T-cell (primary cell): ENCODE measurements at regions not wholly inside any gene's neighbourhood (a gene's known extent, or its start where the extent isn't known, plus 50 kb on each side); places are given as distances from the start of the nearest gene placed in this dataset.

Experiments used
- ATAC-seq, 4 experiments: fragments of 200-7000 bp in 3 of 4; fragments of 150-1000 bp in 1 of 4; cut with Tn5 transposase; replicated peaks in 1 of 4; 1 replicate in 3 of 4; 2 replicates in 1 of 4; pipeline ENCODE4 v1.10.0; 2021; ENCODE audit warnings: moderate library complexity in 3 of 4, mild to moderate bottlenecking in 2 of 4, moderate number of reproducible peaks in 1 of 4
- CTCF ChIA-PET, 2 donors: fragments of 300-600 bp; sonication (Branson Sonifier 250); formaldehyde crosslinking; loops; one replicate each; lab custom pipeline; 2022; ENCODE audit warnings: antibody characterized with exemption in 2 of 2; lab: Charles Lee
- POLR2A ChIA-PET, 2 donors: fragments of 300-600 bp; sonication (Branson Sonifier 250); formaldehyde crosslinking; loops; one replicate each; lab custom pipeline; 2022; ENCODE audit warnings: antibody characterized with exemption in 2 of 2; lab: Charles Lee
- DNase-seq, 35 experiments: peaks; one replicate each; pipeline versions ENCODE4 v3.0.0 to v3.0.0-alpha.2; 2013 to 2023
- H3K27ac ChIP-seq: one replicate; pipeline ENCODE4 v1.5.1; 2013; ENCODE audit warnings: low read length
- H3K27me3 ChIP-seq, 2 experiments: replicated peaks in 1 of 2; 1 replicate in 1 of 2; 2 replicates in 1 of 2; pipeline versions ENCODE4 v1.6.1 to v1.7.0; 2013; ENCODE audit warnings: low read length in 1 of 2, mixed read lengths in 1 of 2; ENCODE audit not compliant: control insufficient read depth in 2 of 2, insufficient read depth in 2 of 2; ENCODE audit errors: extremely low read depth in 1 of 2
- H3K36me3 ChIP-seq, 2 donors: 1 replicate in 1 of 2; 2 replicates in 1 of 2; pipeline versions ENCODE4 v1.6.1 to v1.7.0; 2013; ENCODE audit warnings: low read length in 1 of 2; ENCODE audit not compliant: control insufficient read depth in 2 of 2, insufficient read depth in 1 of 2; ENCODE audit errors: extremely low read depth in 1 of 2
- H3K4me1 ChIP-seq, 2 experiments: 1 replicate in 1 of 2; 2 replicates in 1 of 2; pipeline versions ENCODE4 v1.6.1 to v1.7.0; 2013; ENCODE audit warnings: low read length in 2 of 2, mixed read lengths in 1 of 2; ENCODE audit not compliant: insufficient read depth in 2 of 2, control insufficient read depth in 1 of 2; ENCODE audit errors: extremely low read depth in 1 of 2
- H3K4me3 ChIP-seq, 2 donors: 1 replicate in 1 of 2; 2 replicates in 1 of 2; pipeline versions ENCODE4 v1.5.1 to v1.7.0; 2013; ENCODE audit warnings: mild to moderate bottlenecking in 2 of 2, low read length in 1 of 2, moderate library complexity in 1 of 2; ENCODE audit not compliant: control insufficient read depth in 1 of 2; ENCODE audit errors: extremely low read depth in 1 of 2
- H3K9me3 ChIP-seq: 2 replicates; pipeline ENCODE4 v1.7.0; 2013
- H3K27ac Mint-ChIP-seq, 2 donors: one replicate each; pipeline ENCODE4 v1.8.0; 2020 to 2021; ENCODE audit warnings: mild to moderate bottlenecking in 2 of 2, mixed read lengths in 2 of 2
- H3K27me3 Mint-ChIP-seq, 2 donors: one replicate each; pipeline ENCODE4 v1.8.0; 2021 to 2022; ENCODE audit warnings: mixed read lengths in 2 of 2
- H3K36me3 Mint-ChIP-seq: one replicate; pipeline ENCODE4 v1.8.0; 2021; ENCODE audit warnings: mixed read lengths
- H3K4me1 Mint-ChIP-seq, 3 donors: one replicate each; pipeline ENCODE4 v1.8.0; 2020 to 2022; ENCODE audit warnings: mixed read lengths in 3 of 3, mild to moderate bottlenecking in 1 of 3
- H3K4me3 Mint-ChIP-seq, 3 donors: one replicate each; pipeline ENCODE4 v1.8.0; 2020 to 2022; ENCODE audit warnings: mild to moderate bottlenecking in 3 of 3, mixed read lengths in 3 of 3, moderate library complexity in 3 of 3
- H3K9me3 Mint-ChIP-seq, 3 donors: one replicate each; pipeline ENCODE4 v1.8.0; 2020 to 2022; ENCODE audit warnings: mixed read lengths in 3 of 3
- WGBS: methylation state at CpG from one replicate; pipeline ENCODE4 v1.1.5; 2013; ENCODE audit warnings: missing lambda C conversion rate; ENCODE audit not compliant: insufficient coverage; 5-methylcytosine and 5-hydroxymethylcytosine counted together

DNA sequence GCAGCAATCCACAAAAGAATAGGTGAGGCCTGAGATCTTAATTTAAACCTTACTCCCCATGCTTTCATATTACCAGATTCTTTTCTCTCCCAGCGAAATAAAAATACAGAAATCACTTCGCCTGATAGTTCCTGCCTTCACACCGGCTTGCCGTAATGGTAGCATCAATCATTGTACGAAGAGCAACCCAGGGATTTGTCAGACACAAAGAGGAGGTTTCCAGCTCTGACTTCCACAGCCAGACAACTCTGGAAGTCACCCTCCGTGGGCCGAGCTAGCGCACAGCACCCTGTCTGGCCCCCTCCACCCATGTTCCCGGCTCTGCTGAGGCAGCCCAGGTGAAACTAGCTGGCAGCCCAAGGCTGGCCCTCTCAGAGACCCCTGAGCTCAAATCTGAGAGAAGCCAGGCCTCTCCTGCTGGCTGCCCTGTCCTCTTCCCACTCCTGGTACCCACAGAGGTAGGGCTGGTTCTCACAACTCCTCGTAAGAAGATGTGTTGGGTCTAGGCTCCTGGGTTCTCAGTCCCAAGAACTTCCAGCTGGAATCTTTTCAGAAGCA, 156.9 kb upstream of the BNIP2 start:
- Mint-ChIP-seq H3K9me3 (no peaks in the 10 kb centered on the region), H3K4me1 (peaks cover 0 to 5% (median 0%) of the 10 kb centered on the region in 3 donors), H3K4me3 (no peak overlapping the region), H3K36me3 (no peaks in the 10 kb centered on the region), H3K27me3 (peaks cover 0 to 3% of the 10 kb centered on the region in 2 donors), H3K27ac (no peak overlapping the region)
- WGBS = 92% methylated on average over 9 of the region's 10 CpGs
- DNase-seq (no peak), ATAC-seq (no peak)
- H3K27ac ChIP-seq = no peak overlapping the region
- ChIA-PET POLR2A (no interaction called here), CTCF (no interaction called here)
- no peaks in the 10 kb centered on the region for H3K4me1 ChIP-seq
- no peaks in the 10 kb centered on the region for H3K36me3 ChIP-seq
- no peak overlapping the region for H3K4me3 ChIP-seq
- peaks cover 0 to 6% of the 10 kb centered on the region in 2 experiments for H3K27me3 ChIP-seq
- no peaks in the 10 kb centered on the region for H3K9me3 ChIP-seq

DNA sequence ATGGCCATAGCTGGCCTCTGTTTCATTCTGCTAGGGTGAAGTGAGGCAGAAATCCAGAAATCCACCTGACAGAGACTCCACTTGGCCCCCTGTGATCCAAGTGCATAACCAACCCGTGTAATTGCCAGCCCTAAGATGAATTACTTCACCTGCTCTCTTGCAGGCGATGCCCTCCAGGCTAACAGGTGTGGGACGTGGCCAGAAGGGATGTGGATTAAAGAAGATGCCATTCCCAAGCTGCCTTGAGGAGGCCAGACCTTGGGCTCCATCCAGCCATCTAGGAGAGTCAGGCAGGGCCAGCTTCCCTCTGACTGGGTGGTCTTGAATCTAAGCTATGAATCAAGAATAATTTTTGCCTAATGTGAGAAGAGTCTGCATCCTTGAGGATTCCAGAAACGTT, 154.5 kb upstream of the BNIP2 start:
- DNase-seq (no peak), ATAC-seq (no peak)
- H3K36me3 Mint-ChIP-seq = no peaks in the 10 kb centered on the region
- 47% methylated on average over 2 of the region's 4 CpGs for WGBS
- H3K9me3 Mint-ChIP-seq = no peaks in the 10 kb centered on the region
- Histone ChIP-seq H3K4me1 (peaks cover 5 to 6% of the 10 kb centered on the region in 2 experiments), H3K9me3 (no peaks in the 10 kb centered on the region), H3K27ac (no peak overlapping the region), H3K4me3 (no peak overlapping the region), H3K36me3 (no peaks in the 10 kb centered on the region), H3K27me3 (no peaks in the 10 kb centered on the region)
- H3K4me1 Mint-ChIP-seq = peaks cover 6 to 14% (median 14%) of the 10 kb centered on the region in 3 donors
- no peak overlapping the region for H3K27ac Mint-ChIP-seq
- no peak overlapping the region for H3K4me3 Mint-ChIP-seq
- ChIA-PET CTCF (no interaction called here), POLR2A (no interaction called here)
- H3K27me3 Mint-ChIP-seq = peaks cover 0 to 5% of the 10 kb centered on the region in 2 donors

DNA sequence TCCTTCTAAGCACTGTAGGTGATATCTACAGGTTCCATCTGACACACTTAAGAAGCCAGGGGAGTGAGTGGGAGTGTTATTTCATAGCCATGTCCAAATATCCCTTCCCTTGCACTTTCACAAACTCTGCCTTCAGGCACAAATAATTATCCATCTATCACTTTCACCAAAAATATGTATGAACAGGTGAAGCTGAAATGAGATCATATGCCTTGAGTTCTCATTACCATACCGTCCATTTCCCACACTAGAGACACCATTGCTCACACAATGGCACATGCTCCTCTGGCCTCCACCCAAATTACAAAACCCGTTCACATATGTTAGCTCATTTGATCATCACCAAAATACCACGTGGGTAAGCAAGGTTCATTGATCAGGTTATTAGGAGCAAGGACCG, 151.9 kb upstream of the BNIP2 start:
- ATAC-seq (no peak), DNase-seq (no peak)
- Mint-ChIP-seq H3K27me3 (peaks cover 0 to 2% of the 10 kb centered on the region in 2 donors), H3K27ac (no peak overlapping the region), H3K9me3 (no peaks in the 10 kb centered on the region), H3K36me3 (no peaks in the 10 kb centered on the region), H3K4me1 (peaks cover 16 to 35% (median 31%) of the 10 kb centered on the region in 3 donors), H3K4me3 (no peak overlapping the region)
- ChIA-PET CTCF (no interaction called here), POLR2A (no interaction called here)
- Histone ChIP-seq H3K4me1 (peaks cover 15 to 17% of the 10 kb centered on the region in 2 experiments), H3K27ac (no peak overlapping the region), H3K4me3 (no peak overlapping the region), H3K9me3 (no peaks in the 10 kb centered on the region), H3K36me3 (no peaks in the 10 kb centered on the region), H3K27me3 (no peaks in the 10 kb centered on the region)
- WGBS = no CpG with 5 or more reads among the region's 4 CpGs

DNA sequence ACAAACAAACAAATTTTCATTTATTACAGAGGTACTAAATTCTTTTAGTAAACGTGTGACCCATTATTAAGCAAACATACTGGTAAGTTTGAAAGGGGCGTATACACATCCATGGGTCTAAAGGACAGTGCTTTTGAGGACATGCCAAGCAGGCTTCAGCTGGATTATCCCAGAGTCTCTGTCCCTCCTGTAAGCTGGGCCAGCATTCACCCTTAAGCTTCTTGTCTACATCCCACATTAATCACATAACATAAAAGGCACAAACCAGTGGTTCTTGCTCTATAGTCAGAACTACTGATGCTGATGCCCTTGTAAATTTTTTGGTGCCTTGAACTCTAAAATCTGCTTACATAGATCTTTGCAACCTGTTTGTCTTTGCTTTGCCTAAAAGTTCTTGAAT, 150.8 kb upstream of the BNIP2 start:
- POLR2A ChIA-PET = no interaction called here
- H3K27ac Mint-ChIP-seq = no peak overlapping the region

DNA sequence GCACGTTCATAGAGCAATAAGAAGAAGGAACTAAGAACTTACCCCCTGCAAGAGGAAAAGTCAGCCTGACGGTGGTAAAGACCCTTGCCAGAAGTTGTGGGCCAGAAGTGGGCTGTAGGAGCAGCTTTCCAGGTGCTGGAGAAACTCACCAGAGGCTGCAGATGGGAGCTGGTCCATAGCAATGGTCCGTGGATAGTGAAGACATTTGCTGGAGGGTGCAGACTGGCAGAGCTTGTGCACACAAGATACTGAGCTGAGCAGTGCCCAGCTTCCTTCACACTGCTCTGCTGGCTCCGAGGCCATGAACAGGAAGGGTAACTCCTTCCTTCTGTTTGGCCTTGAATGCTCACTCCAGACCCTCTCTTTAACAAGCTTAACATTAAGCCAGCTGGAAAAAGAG, 149.8 kb upstream of the BNIP2 start:
- DNase-seq (peak in 3 of 35 experiments; percentile 6 to 9 (median 8)), ATAC-seq (peak; percentile 45 to 73 (median 57))
- Histone ChIP-seq H3K4me3 (peak overlapping the region in 1 of 2 donors; percentile 10), H3K4me1 (peaks cover 15 to 26% of the 10 kb centered on the region in 2 experiments), H3K9me3 (no peaks in the 10 kb centered on the region), H3K27ac (no peak overlapping the region), H3K27me3 (no peaks in the 10 kb centered on the region), H3K36me3 (no peaks in the 10 kb centered on the region)
- H3K4me1 Mint-ChIP-seq = peaks cover 16 to 48% (median 40%) of the 10 kb centered on the region in 3 donors
- peak overlapping the region in 1 of 3 donors; percentile 33 for H3K4me3 Mint-ChIP-seq
- peaks cover 0 to 2% of the 10 kb centered on the region in 2 donors for H3K27me3 Mint-ChIP-seq
- peak overlapping the region in 1 of 2 donors; percentile 67 for H3K27ac Mint-ChIP-seq
- CTCF ChIA-PET = no interaction called here
- 51% methylated on average over 2 of the region's 4 CpGs for WGBS
- H3K36me3 Mint-ChIP-seq = no peaks in the 10 kb centered on the region
- POLR2A ChIA-PET = no interaction called here
- no peaks in the 10 kb centered on the region for H3K9me3 Mint-ChIP-seq

More for the DNA sequence above, 150.8 kb upstream of the BNIP2 start:
- no peaks in the 10 kb centered on the region for H3K9me3 ChIP-seq
- peaks cover 15 to 22% of the 10 kb centered on the region in 2 experiments for H3K4me1 ChIP-seq
- 100% methylated on average over 1 of the region's 2 CpGs for WGBS
- peaks cover 0 to 2% of the 10 kb centered on the region in 2 donors for H3K27me3 Mint-ChIP-seq
- no peak overlapping the region for H3K4me3 ChIP-seq
- H3K27me3 ChIP-seq = no peaks in the 10 kb centered on the region
- no peaks in the 10 kb centered on the region for H3K36me3 Mint-ChIP-seq
- DNase-seq (no peak), ATAC-seq (no peak)
- CTCF ChIA-PET = interaction anchor here (0.6 kb wide), 2 partner anchors 15 to 1279 kb away, joined by 3 to 9 read pairs; no protein-coding TSS in a partner anchor
- no peaks in the 10 kb centered on the region for H3K36me3 ChIP-seq
- H3K27ac ChIP-seq = no peak overlapping the region
- H3K4me3 Mint-ChIP-seq = no peak overlapping the region
- peaks cover 16 to 38% (median 35%) of the 10 kb centered on the region in 3 donors for H3K4me1 Mint-ChIP-seq
- H3K9me3 Mint-ChIP-seq = no peaks in the 10 kb centered on the region

- no peak overlapping the region for H3K27ac Mint-ChIP-seq
- CTCF ChIA-PET = no interaction called here
- peaks cover 16 to 48% (median 40%) of the 10 kb centered on the region in 3 donors for H3K4me1 Mint-ChIP-seq
Observed at GRCh38 chr15:59835776-59836175, 146.7 kb upstream of the BNIP2 start.

More at GRCh38 chr15:59835776-59836175, 146.7 kb upstream of the BNIP2 start:
- no peaks in the 10 kb centered on the region for H3K36me3 ChIP-seq
- H3K4me3 ChIP-seq = no peak overlapping the region
- no peaks in the 10 kb centered on the region for H3K27me3 ChIP-seq
- Mint-ChIP-seq H3K36me3 (no peaks in the 10 kb centered on the region), H3K4me3 (no peak overlapping the region), H3K27me3 (peaks cover 0 to 2% of the 10 kb centered on the region in 2 donors), H3K9me3 (no peaks in the 10 kb centered on the region)
- H3K27ac ChIP-seq = no peak overlapping the region
- H3K9me3 ChIP-seq = no peaks in the 10 kb centered on the region
- POLR2A ChIA-PET = no interaction called here
- no peak for DNase-seq
- ATAC-seq = no peak
- peaks cover 15 to 26% of the 10 kb centered on the region in 2 experiments for H3K4me1 ChIP-seq
- WGBS = no CpG with 5 or more reads among the region's 1 CpG
